ENCODE measurements at regions not wholly inside any gene's neighbourhood (a gene's known extent, or its start where the extent isn't known, plus 50 kb on each side); places are given as distances from the start of the nearest gene placed in this dataset.

GRCh38 chr18:34522603-34523002 is 187.5 kb upstream of the DTNA start:
- H3K4me1 Mint-ChIP-seq, result peaks cover 10% of the 10 kb centered on the region
- Histone ChIP-seq H3K9me3 (ENCODE audit: control insufficient read depth, low read length) (peaks cover 6% of the 10 kb centered on the region), H3K9ac (ENCODE audit: extremely low read depth, low read length, poor library complexity, severe bottlenecking) (no peak overlapping the region), H3K27me3 (ENCODE audit: control insufficient read depth, insufficient read depth, low read length, poor library complexity, severe bottlenecking) (no peaks in the 10 kb centered on the region), H3K36me3 (ENCODE audit: control insufficient read depth, insufficient read depth, low read length) (no peaks in the 10 kb centered on the region), H3K27ac (ENCODE audit: low read depth, low read length) (no peak overlapping the region), H3K4me1 (ENCODE audit: control insufficient read depth, insufficient read depth, low read length) (no peaks in the 10 kb centered on the region), H3K4me3 (ENCODE audit: low read length) (no peak overlapping the region)
- TF ChIP-seq CTCF (conservative IDR thresholded peaks at IDR 0.05), result no peak
- H3K4me3 Mint-ChIP-seq, result no peak overlapping the region
- DNase-seq, result no peak
- peaks cover under 1% of the 10 kb centered on the region for H3K9me3 Mint-ChIP-seq
- no peaks in the 10 kb centered on the region for H3K27me3 Mint-ChIP-seq (ENCODE audit: insufficient read depth)
- peaks cover 3% of the 10 kb centered on the region for H3K36me3 Mint-ChIP-seq (ENCODE audit: low read depth)
- no peak overlapping the region for H3K27ac Mint-ChIP-seq
- WGBS, 2 experiments (ENCODE audit: insufficient coverage in 1 of 2, insufficient read length in 1 of 2), result 94 to 96% methylated on average over 2 to 3 of the region's 3 CpGs

GRCh38 chr18:34525244-34525643 is 184.9 kb upstream of the DTNA start:
- Histone ChIP-seq H3K27me3 (ENCODE audit: control insufficient read depth, insufficient read depth, low read length, poor library complexity, severe bottlenecking) (no peaks in the 10 kb centered on the region), H3K27ac (ENCODE audit: low read depth, low read length) (no peak overlapping the region), H3K4me1 (ENCODE audit: control insufficient read depth, insufficient read depth, low read length) (no peaks in the 10 kb centered on the region), H3K4me3 (ENCODE audit: low read length) (no peak overlapping the region), H3K9ac (ENCODE audit: extremely low read depth, low read length, poor library complexity, severe bottlenecking) (no peak overlapping the region), H3K36me3 (ENCODE audit: control insufficient read depth, insufficient read depth, low read length) (no peaks in the 10 kb centered on the region), H3K9me3 (ENCODE audit: control insufficient read depth, low read length) (no peaks in the 10 kb centered on the region)
- 81 to 90% methylated on average over 1 to 2 of the region's 2 CpGs for WGBS, 2 experiments (ENCODE audit: insufficient coverage in 1 of 2, insufficient read length in 1 of 2)
- no peak for TF ChIP-seq CTCF (conservative IDR thresholded peaks at IDR 0.05)
- no peaks in the 10 kb centered on the region for H3K27me3 Mint-ChIP-seq (ENCODE audit: insufficient read depth)
- H3K27ac Mint-ChIP-seq, result no peak overlapping the region
- H3K4me1 Mint-ChIP-seq, result peaks cover 7% of the 10 kb centered on the region
- no peaks in the 10 kb centered on the region for H3K9me3 Mint-ChIP-seq
- no peaks in the 10 kb centered on the region for H3K36me3 Mint-ChIP-seq (ENCODE audit: low read depth)
- H3K4me3 Mint-ChIP-seq, result no peak overlapping the region
- no peak for DNase-seq

GRCh38 chr18:34528177-34528576 is 181.9 kb upstream of the DTNA start:
- H3K4me3 ChIP-seq (ENCODE audit: low read length), result no peak overlapping the region
- no peaks in the 10 kb centered on the region for H3K27me3 ChIP-seq (ENCODE audit: control insufficient read depth, insufficient read depth, low read length, poor library complexity, severe bottlenecking)
- Mint-ChIP-seq H3K9me3 (no peaks in the 10 kb centered on the region), H3K27ac (no peak overlapping the region), H3K4me1 (peaks cover 27% of the 10 kb centered on the region), H3K36me3 (ENCODE audit: low read depth) (no peaks in the 10 kb centered on the region), H3K4me3 (no peak overlapping the region), H3K27me3 (ENCODE audit: insufficient read depth) (no peaks in the 10 kb centered on the region)
- TF ChIP-seq CTCF (conservative IDR thresholded peaks at IDR 0.05), result peak; percentile 41
- 100% methylated on average over 2 of the region's 3 CpGs; no CpG with 5 or more reads in 1 of the 2 experiments for WGBS, 2 experiments (ENCODE audit: insufficient coverage in 1 of 2, insufficient read length in 1 of 2)
- DNase-seq, result no peak
- H3K36me3 ChIP-seq (ENCODE audit: control insufficient read depth, insufficient read depth, low read length), result no peaks in the 10 kb centered on the region
- peaks cover 3% of the 10 kb centered on the region for H3K4me1 ChIP-seq (ENCODE audit: control insufficient read depth, insufficient read depth, low read length)
- H3K9me3 ChIP-seq (ENCODE audit: control insufficient read depth, low read length), result no peaks in the 10 kb centered on the region
- no peak overlapping the region for H3K27ac ChIP-seq (ENCODE audit: low read depth, low read length)
- no peak overlapping the region for H3K9ac ChIP-seq (ENCODE audit: extremely low read depth, low read length, poor library complexity, severe bottlenecking)
